Body of pancreas (tissue), 4 donors: ENCODE measurements at regions not wholly inside any gene's neighbourhood (a gene's known extent, or its start where the extent isn't known, plus 50 kb on each side); places are given as distances from the start of the nearest gene placed in this dataset.

Experiments used
- ATAC-seq: fragments of 150-250 bp; one replicate; pipeline ENCODE4 v1.9.1; 2016
- DNase-seq, 4 donors: peaks; one replicate each; pipeline ENCODE4 v3.0.0-alpha.2; 2019
- H3K27ac ChIP-seq, 4 donors: fragments of 200-600 bp; sonication (generic); 1 replicate in 3 of 4; 2 replicates in 1 of 4; pipeline versions ENCODE4 v1.5.1 to v1.6.1; 2016 to 2019; ENCODE audit warnings: mild to moderate bottlenecking in 1 of 4, mixed read lengths in 1 of 4, moderate library complexity in 1 of 4
- H3K27me3 ChIP-seq, 2 donors: fragments of 200-600 bp; sonication (generic); one replicate each; pipeline ENCODE4 v1.6.0; 2016; ENCODE audit warnings: mild to moderate bottlenecking in 1 of 2
- H3K36me3 ChIP-seq, 2 donors: fragments of 200-600 bp; sonication (generic); replicated peaks in 1 of 2; 2 replicates each; pipeline ENCODE4 v1.5.1; 2016; ENCODE audit warnings: low read depth in 2 of 2; ENCODE audit not compliant: insufficient read depth in 1 of 2
- H3K4me1 ChIP-seq: fragments of 200-600 bp; sonication (generic); one replicate; pipeline ENCODE4 v1.6.0; 2016
- H3K4me3 ChIP-seq, 2 donors: fragments of 200-600 bp; sonication (generic); 1 replicate in 1 of 2; 2 replicates in 1 of 2; pipeline ENCODE4 v1.5.1; 2016 to 2019
- H3K9me3 ChIP-seq, 3 donors: fragments of 200-600 bp; sonication (generic); 1 replicate in 2 of 3; 2 replicates in 1 of 3; pipeline ENCODE4 v1.5.1; 2016
- POLR2A ChIP-seq, 3 donors: fragments of 450-650 bp; IDR thresholded peaks; one replicate each; pipeline ENCODE4 v1.6.1; 2016; ENCODE audit warnings: antibody characterized with exemption in 3 of 3, mild to moderate bottlenecking in 2 of 3
- WGBS, 2 donors: methylation state at CpG; one replicate each; pipeline ENCODE4 v1.1.5; 2017; 5-methylcytosine and 5-hydroxymethylcytosine counted together
- intact Hi-C: fragments of 100-400 bp; cut with DNase I; formaldehyde crosslinking; loops from one replicate; pipeline ENCODE4 v1.15.1; 2023
- TF ChIP-seq, protein P1 (sequence below), 7 experiments: fragments of 450-650 bp in 4 of 7; fragments of 200-600 bp in 3 of 7; sonication (generic) in 3 of 7; IDR thresholded peaks; one replicate each; pipeline ENCODE4 v1.5.1; 2016 to 2019; ENCODE audit warnings: antibody characterized with exemption in 7 of 7

DNA sequence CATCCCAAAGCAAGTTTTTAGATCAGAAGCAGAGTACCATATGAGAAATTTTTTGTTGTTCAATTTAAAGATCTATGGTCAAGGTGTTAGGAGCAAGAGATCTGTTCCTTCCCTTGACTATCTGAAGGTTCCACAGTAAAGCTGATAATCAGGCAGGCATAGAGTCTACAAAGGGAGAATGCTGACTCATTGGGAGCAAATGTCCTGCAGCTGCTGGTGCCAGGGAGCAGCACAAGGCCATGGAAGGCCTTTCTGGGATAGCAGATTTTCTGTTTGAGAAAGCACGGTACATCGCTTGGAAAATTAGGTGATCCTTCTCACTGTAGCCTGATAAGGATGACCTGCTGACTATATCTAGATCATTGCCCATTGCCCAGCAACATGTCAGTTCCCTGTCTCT lies 210.1 kb upstream of the C1orf87 start:
- intact Hi-C loops: no loop called here
- DNase-seq: peak; percentile 39 to 61 (median 46)
- TF ChIP-seq POLR2A (IDR thresholded peaks at IDR 0.05): no peak
- TF ChIP-seq, protein P1, sequence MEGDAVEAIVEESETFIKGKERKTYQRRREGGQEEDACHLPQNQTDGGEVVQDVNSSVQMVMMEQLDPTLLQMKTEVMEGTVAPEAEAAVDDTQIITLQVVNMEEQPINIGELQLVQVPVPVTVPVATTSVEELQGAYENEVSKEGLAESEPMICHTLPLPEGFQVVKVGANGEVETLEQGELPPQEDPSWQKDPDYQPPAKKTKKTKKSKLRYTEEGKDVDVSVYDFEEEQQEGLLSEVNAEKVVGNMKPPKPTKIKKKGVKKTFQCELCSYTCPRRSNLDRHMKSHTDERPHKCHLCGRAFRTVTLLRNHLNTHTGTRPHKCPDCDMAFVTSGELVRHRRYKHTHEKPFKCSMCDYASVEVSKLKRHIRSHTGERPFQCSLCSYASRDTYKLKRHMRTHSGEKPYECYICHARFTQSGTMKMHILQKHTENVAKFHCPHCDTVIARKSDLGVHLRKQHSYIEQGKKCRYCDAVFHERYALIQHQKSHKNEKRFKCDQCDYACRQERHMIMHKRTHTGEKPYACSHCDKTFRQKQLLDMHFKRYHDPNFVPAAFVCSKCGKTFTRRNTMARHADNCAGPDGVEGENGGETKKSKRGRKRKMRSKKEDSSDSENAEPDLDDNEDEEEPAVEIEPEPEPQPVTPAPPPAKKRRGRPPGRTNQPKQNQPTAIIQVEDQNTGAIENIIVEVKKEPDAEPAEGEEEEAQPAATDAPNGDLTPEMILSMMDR (IDR thresholded peaks at IDR 0.05): no peak
- Histone ChIP-seq H3K27me3 (no peaks in the 10 kb centered on the region), H3K27ac (no peak overlapping the region), H3K36me3 (no peaks in the 10 kb centered on the region), H3K9me3 (no peaks in the 10 kb centered on the region), H3K4me3 (no peak overlapping the region), H3K4me1 (peaks cover 25% of the 10 kb centered on the region)
- 39 to 55% methylated on average over 2 of the region's 2 CpGs for WGBS, 2 donors
- ATAC-seq: peak; percentile 67

DNA sequence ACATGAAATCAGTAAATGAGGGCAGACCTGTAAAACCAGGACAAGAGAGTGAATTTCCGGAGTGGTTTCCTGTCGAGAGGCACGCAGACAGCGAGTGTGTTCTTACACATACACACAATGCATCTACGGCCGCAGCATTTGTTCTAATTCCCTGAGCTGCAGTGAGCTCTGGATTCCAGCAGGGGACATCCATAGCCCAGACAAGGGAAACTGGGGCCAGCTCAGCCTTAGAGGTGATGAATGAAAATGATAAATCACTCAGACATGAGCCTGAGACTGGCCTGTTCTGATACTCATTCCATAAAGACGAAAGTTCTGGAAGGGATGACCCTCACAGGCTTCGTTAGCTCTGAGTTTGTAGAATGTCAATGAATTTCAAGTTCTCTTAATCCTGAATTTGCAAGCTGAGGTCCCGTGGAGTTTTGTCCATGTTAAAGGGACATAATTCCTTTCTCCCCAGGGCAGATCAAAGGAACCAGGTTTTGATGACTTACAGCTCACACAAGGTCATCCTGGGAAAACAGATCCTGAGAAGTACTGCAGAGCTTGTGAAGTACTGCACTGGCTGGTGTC lies 207.9 kb upstream of the C1orf87 start:
- 8 to 11% methylated on average over 9 of the region's 9 CpGs for WGBS, 2 donors
- Histone ChIP-seq H3K27me3 (no peaks in the 10 kb centered on the region), H3K4me3 (no peak overlapping the region), H3K4me1 (peaks cover 36% of the 10 kb centered on the region), H3K9me3 (no peaks in the 10 kb centered on the region), H3K36me3 (no peaks in the 10 kb centered on the region), H3K27ac (peak overlapping the region in 1 of 4 donors; percentile 20)
- DNase-seq: peak; percentile 70 to 77 (median 74)
- peak; percentile 91 for ATAC-seq
- intact Hi-C loops: no loop called here
- TF ChIP-seq POLR2A (IDR thresholded peaks at IDR 0.05): no peak
- TF ChIP-seq, protein P1 (IDR thresholded peaks at IDR 0.05): peak; percentile 75 to 96 (median 87)

- DNase-seq (no peak), ATAC-seq (no peak)
- H3K36me3 ChIP-seq: no peaks in the 10 kb centered on the region
- no peaks in the 10 kb centered on the region for H3K27me3 ChIP-seq
- TF ChIP-seq, protein P1 (IDR thresholded peaks at IDR 0.05): no peak
- no peak for TF ChIP-seq POLR2A (IDR thresholded peaks at IDR 0.05)
- intact Hi-C loops: no loop called here
- WGBS, 2 donors: 86 to 92% methylated on average over 4 of the region's 4 CpGs
- H3K27ac ChIP-seq: no peak overlapping the region
- no peaks in the 10 kb centered on the region for H3K9me3 ChIP-seq
- H3K4me1 ChIP-seq: peaks cover 42% of the 10 kb centered on the region
- H3K4me3 ChIP-seq: no peak overlapping the region
Observed at GRCh38 chr1:60280819-60281218, 207.2 kb upstream of the C1orf87 start.

- peaks cover 48% of the 10 kb centered on the region for H3K4me1 ChIP-seq
- no peaks in the 10 kb centered on the region for H3K9me3 ChIP-seq
- 21 to 40% methylated on average over 3 of the region's 3 CpGs for WGBS, 2 donors
- intact Hi-C loops: no loop called here
- TF ChIP-seq, protein P1 (IDR thresholded peaks at IDR 0.05): no peak
- TF ChIP-seq POLR2A (IDR thresholded peaks at IDR 0.05): no peak
- ATAC-seq (peak; percentile 16), DNase-seq (peak; percentile 12 to 51 (median 16))
- H3K27me3 ChIP-seq: no peaks in the 10 kb centered on the region
- H3K4me3 ChIP-seq: no peak overlapping the region
- H3K27ac ChIP-seq: no peak overlapping the region
- H3K36me3 ChIP-seq: no peaks in the 10 kb centered on the region
Observed at GRCh38 chr1:60280256-60280655, 206.7 kb upstream of the C1orf87 start.

DNA sequence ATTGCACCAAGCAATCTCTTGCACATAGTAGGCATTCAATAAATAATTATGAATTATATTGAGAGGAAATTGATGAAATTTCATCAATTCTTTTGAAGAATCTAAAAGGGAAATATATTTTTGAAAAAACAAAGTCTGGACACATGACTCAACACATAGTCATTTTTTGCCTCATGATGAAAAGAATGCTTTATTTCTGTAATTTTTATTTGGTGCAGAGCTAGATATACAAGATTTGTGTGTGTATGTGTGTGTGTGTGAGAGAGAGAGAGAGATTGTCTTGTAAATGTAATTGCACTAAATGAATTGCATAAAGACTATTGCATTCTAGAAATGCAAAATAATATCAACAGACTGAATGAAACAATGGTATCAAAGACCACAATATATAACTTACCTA lies 206.2 kb upstream of the C1orf87 start:
- intact Hi-C loops: no loop called here
- ATAC-seq (no peak), DNase-seq (no peak)
- no peak overlapping the region for H3K27ac ChIP-seq
- H3K4me1 ChIP-seq: peaks cover 52% of the 10 kb centered on the region
- no peaks in the 10 kb centered on the region for H3K27me3 ChIP-seq
- H3K4me3 ChIP-seq: no peak overlapping the region
- no peaks in the 10 kb centered on the region for H3K9me3 ChIP-seq
- no peaks in the 10 kb centered on the region for H3K36me3 ChIP-seq
- TF ChIP-seq, protein P1 (IDR thresholded peaks at IDR 0.05): no peak
